Myocyte (in vitro differentiated cells): ENCODE measurements at regions not wholly inside any gene's neighbourhood (a gene's known extent, or its start where the extent isn't known, plus 50 kb on each side); places are given as distances from the start of the nearest gene placed in this dataset.

Experiments used
- DNase-seq: peaks from one replicate; pipeline ENCODE4 v3.0.0-alpha.2; 2012; ENCODE audit warnings: low read depth

DNA sequence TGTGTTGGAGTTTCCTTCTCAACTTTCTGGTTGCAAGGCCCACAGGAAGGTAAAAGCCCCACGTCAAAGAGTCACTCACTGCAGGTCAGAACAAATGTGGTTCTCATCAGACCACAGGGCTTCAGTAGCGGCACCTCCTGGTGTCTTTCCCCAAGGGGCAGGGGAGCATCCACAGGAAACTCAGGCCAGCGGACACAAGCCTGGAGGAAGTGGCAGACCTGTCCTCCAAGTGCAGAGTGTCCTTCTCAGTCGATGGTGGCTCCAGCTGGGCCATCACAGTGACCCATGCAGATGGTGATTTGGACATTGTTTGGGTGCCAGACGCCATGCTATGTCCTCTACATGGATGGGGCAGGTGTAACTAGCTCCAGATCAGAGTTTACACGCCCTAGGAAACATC, 84.9 kb downstream of the ACKR3 start:
- no peak for DNase-seq

DNA sequence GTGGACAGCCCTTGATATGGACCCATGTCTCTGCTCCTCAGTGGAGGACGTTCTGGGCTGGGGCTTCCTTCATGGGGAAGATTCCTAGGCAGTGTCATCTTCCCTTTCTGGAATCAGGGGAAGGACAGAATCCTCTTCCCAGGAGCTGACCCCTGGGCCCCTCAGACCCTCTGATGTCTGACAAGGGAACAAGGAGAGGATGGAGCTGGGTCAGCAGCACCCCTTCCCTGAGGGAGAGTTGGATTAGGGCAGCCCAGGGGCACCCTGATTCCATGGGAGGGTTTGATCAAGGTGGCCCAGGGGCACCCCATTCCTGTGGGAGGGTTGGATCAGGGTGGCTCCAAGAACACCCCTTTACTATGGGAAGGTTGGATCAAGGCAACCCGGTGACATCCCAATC, 86.5 kb downstream of the ACKR3 start:
- DNase-seq: no peak

DNA sequence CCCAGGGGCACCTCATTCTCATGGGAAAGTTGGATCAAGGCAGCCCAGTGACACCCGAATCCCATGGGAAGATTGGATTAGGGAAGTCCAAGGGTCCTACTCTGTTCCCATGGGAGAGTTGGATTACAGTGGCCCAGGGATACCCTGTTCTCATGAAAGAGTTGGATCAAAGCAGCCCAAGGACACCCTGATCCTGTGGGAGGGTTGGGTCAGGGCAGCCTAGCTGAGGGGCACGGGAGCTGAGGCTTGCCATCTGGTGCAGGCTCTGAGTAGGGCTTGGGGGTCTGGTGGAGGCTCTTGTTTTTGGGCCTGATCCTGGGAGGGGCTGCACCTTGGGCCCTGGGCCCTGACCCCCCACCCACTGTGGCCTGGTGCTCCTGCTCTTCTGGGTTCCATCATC, 87.1 kb downstream of the ACKR3 start:
- DNase-seq: no peak

DNA sequence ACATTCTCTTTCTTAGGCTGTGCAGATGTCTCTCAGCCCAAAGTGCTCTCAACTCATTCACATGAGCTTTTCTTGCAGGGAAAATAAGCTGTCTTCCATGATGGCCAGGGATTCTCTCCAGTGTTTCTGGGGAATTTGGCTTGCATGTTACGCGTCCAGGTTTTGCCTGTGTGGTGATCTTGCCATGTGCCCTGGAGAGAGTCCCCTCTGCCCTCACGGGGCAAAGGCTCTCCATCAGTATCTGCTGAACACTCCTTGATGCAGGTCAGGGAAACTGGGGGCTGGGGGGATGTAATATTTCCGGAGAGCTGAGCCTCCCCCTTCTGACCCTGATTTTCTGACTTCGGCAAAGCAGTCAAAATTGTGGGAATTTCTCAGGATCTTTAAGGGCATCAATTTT, 87.6 kb downstream of the ACKR3 start:
- no peak for DNase-seq

DNA sequence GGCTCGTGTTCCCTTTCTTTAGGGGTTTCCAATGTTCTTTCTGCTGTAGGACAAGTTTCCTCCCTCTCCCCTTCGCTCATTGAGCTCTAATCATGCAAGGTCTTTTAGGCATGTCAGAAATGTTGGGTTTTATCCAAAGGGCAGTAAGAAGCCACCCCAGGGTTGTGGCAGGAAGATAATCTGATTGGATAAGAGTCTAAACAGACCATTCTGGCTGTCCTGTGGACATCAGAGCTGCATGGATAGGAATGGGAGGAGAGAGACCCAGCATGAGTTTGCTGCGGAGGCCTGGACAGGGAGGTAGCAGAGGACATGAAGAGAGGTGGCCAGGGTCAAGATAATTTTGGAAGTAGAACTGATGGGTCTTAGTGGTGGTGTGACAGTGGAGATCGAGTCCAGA, 88.2 kb downstream of the ACKR3 start:
- DNase-seq: no peak

DNA sequence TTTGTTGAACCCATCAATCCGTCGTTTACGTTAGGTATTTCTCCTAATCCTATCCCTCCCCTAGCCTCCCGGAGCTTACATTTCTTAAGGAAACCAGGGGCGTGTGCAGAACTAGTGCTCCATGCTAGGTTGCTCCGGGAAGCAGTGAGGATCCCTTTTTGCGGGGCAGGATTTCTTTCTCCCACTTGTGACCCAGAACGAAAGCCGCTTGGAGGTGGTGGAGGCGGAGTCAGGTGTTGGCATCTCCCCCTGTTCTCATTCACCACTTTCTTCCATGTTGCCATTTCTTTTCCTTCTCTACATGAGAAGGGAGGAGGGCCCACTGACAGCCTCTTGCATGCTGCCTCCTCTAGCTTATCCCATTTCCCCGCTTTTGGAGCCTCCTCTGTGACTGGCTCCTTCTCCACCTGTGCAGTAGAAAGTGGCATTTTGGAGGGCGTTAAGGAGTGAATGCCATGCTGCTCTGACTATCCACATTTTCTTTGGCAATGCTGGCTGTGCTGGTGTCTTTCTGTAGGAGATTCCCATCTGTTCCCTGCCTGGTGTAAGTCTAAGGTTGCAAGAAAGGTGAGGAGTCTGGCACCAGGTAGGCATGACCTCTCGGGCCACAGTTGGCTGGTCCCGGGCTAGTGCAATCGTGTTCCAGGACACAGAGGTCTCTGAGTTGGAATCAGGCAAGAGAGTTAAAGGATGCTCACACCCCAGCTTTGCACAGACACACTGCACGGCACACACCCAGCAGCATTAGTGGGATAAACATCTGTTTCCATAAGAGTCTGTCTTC, 89.5 kb downstream of the ACKR3 start:
- DNase-seq: no peak

DNA sequence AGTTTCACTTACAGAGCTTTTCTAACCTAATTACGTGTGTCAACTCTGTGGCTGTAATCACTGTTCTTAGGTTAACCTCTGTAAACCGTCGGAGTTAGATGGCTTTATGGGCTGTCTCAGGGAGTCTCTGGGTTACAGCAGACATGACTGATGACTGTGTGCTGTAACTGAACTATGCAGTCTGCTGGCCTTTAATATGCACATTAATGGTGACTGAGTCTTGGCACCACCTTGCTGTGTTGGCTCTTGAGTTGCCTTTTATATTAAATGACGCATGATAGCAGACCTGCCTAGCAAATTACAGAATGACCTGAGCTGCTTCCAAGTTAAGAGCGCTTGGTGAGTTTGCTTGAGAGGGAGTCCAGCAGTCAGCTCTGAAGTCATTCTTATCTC, 90.1 kb downstream of the ACKR3 start:
- no peak for DNase-seq

DNA sequence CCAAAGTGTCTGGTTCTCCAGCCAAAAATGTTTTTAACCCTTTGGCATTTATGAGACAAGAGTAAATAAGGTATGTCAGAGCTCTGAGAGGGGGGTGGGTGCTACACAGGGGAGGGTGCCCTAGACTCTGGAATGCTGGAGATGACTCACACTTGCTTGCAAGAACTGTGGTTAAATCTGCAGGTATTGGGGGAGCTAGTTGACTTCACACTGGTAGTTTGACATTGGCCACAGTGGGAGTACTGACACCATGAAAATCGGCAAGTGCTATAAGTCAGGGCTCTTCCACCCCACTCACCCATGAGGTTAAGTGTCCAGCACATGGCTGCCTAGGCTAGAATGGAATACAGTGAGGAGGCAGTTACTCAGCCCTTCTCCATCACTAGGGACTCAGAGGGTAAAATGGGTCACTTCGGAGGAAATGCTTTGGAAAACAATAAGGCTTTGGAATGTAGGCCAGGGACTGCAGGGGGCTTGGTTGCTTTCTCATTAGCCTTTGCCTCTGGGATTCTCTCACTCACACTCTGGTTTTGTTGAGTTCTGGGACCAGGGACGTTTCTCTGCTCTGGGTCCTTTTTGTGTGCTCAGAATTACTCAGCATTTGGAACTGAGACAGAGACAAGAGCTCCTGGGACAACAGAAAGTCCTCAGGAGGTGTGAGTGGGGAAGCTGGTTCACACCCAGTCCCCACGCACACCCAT, 91.6 kb downstream of the ACKR3 start:
- DNase-seq: no peak

DNA sequence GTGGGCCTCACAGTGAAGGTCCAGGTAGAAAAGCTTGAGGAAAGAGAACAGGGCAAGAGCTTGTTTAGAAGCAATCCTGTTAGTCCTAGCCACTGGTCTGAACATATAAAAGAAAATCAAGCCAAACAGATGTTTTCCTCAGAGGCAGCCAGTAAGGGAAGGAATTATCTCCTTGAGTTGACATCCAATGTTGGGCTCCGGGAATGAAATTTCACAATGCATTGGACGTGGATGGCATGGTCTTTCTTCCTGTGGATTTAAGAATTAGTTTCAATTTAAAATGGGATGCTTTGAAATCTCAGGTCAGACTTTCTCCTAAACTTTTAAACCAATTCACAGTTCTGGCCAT, 92.1 kb downstream of the ACKR3 start:
- DNase-seq: no peak

DNA sequence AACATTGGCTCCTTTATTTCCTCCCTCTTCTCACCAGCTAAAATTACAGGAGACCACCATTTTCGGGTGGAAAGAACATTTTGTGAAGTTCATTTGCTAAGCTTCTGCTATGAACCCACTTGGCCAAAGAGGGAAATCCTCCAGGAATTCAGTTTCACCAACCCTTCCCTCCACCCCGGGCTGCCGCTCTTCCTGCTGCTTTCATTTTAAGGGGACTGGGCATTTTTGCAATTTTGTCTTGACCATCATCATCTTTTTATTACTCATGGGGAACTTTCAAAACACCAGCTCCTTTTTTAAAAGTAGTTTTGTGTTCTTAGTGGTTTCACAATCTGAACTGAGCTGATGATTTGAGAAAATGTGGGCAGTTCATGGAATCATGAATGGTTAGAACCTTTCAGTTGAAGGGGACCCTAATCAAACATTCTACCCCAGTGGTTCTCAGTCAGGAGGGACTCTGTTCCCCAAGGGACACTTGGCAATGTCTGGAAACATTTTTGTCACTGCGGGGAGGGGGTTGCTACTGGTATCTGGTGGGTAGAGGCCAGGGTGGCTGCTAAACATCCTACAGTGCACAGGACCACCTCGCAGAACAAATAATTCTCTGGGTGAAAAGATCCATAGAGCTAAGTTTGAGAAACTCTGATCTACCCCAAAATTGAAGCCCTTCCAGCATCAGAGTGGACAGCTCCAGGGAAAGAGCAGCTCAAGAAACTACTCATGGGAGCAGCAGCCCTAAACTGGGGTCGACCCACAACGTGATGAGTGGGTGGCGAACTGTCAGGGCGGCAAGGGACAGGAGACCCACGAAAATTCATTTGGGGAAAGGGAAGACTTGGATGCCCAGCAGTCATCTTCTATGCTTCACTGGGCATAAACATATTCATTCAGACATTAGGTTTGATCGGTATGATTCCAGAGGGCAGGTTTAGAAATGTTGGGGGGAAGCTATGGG, 92.9 kb downstream of the ACKR3 start:
- DNase-seq: no peak

DNA sequence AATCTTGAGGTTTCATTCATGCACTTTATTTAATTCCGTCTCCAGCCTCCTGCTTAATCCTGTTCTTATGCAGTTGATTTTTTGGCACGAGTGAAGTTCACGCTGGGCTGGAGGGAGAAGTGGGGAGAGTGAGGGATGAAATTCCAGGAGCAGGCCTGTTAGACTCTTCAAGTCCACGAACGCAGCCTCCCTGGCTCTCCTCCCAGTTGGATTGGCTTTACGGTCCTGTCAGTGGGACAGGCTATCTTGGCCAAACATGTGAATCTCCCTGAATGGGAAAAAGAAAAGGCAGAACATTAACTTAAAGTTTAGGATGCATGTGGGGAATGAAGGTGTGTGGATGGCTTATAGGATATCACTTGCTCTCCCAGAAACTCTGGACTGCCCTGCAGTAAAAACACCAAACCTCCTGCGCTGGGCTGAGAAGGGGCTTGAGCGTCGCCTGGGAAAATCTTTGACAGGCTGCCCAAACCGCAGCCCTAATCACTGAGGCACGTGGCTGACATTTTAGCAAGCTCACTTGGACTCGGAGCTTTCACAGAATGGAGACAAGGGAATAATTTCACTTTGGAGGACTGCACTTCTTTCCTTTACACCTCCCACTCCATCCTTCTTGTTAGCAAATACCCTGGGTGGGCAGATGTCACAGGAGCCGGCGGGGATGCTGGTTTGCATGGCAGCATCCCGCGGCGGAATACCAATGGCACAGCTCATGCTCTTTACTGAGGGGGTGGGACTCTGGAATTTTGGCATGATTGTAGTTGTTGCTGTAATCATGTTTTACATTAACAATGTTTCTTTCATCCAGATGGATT, 93.9 kb downstream of the ACKR3 start:
- DNase-seq: peak; percentile 39

DNA sequence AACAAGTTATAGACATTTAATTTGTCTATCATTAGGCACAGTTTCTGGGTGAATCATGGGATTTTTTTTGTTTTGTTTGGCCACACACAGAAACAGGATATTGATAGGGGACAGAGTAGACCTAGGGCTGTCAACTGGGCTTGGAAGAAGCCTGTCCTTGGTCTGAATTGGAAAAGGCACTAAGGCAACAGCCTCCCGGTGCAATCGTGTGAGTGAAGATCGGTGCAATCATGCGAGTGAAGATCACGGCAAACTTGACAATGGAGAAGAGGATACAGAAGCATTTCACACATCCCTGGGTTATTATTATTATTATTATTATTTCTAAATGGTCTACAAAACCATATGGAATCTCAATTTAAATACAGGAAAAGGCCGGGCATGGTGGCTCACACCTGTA, 94.5 kb downstream of the ACKR3 start:
- no peak for DNase-seq

DNA sequence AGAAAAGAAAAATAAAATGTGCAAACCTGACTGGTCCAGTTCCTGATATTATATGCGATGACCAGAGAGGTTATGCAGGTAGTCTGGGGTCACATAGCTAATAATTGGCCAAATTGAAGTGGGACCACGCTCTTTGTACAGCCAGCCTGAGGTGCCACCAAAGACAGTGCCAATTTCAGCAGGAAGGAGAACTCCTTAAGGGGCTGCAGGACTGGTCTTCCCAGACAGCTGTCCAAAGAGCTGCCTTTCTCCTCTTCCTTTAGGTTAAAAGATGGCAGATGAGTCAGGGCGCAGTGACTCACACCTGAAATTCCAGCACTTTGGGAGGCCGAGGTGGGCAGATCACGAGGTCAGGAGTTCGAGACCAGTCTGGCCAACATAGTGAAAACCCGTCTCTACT, 95.5 kb downstream of the ACKR3 start:
- DNase-seq: no peak

DNA sequence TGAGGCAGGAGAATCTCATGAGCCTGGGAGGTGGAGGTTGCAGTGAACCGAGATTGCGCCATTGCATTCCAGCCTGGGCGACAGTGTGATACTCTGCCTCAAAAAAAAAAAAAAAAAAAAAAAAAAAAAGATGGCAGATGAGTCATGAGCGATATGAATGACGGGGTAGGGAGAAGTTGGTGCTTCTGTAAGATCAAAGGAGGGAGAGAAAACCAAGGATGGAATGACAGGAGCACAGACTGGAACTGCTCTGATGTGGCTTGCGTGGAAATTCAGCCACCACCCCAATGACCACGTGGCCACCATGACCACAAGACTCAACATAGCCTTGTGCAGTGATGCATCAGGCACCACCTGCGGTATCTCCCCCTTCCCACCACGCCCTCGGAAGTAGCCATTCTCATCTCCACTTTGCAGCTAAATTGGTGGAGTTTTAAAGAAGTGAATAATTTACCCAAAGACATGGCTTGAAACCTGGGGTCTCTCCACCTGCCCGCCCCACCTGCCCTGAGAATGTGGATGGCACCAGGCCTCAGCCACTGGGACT, 96.0 kb downstream of the ACKR3 start:
- DNase-seq: no peak

DNA sequence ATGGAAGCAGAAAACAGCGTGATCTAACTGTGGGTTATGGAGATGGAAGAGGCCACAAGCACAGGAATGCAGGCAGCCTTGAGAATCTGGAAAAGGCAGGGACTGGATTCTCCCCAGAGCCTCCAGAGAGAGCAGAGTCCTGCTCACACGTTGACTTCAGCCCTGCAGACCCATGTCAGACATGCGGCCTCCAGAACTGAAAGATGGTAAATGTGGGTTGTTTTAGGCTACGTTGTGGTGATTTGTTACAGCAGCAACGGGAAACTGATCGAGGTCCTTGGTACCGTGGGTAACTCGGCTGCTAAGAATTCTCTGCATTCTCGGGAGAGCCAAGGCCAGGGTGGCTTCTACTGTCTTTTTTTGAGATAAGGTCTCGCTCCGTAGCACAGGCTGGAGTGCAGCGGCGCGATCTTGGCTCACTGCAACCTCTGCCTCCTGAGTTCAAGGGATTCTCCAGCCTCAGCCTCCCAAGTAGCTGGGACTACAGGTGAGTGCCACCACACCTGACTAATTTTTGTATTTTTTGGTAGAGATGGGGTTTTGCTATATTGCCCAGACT, 97.1 kb downstream of the ACKR3 start:
- no peak for DNase-seq

DNA sequence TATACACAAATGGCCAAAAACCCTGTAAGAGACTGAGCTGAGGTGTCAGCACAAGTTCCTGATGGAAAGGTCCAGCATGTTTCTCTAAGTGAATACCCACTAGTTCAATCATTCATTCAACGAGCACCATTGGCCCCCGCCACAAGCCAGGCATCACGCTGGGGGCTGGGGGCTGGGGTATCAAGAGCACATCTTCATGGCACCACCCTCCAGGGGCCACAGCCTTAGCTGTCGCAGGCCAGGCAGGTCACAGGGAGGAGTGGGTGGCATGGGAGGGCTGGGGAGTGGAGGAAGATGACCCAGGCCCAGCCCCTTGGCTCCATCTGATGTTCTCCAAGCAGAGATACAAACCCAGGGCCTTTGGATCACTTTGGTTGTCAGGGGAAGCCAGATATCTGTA, 97.9 kb downstream of the ACKR3 start:
- no peak for DNase-seq

DNA sequence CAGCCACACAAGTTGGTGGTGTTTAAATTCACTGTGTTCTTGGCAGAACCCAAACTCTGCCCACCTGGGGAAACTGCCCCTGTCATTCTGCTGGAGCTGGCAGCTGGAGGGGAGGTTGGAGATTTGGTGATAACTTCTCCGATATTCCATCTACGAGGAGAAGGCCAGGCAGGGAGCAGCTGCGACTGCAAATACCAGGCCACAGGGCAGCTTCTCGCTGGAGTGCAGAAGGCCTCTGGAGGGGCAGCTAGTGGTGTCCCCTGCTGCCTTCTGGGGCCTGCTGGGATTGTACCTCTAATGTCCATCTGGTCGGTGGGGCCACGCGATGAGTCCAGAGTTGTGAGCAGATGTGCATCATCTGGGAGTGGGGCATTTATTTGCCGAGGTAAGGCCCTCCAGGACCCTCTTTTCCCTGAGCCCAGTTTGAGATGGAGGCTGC, 98.9 kb downstream of the ACKR3 start:
- DNase-seq: no peak

DNA sequence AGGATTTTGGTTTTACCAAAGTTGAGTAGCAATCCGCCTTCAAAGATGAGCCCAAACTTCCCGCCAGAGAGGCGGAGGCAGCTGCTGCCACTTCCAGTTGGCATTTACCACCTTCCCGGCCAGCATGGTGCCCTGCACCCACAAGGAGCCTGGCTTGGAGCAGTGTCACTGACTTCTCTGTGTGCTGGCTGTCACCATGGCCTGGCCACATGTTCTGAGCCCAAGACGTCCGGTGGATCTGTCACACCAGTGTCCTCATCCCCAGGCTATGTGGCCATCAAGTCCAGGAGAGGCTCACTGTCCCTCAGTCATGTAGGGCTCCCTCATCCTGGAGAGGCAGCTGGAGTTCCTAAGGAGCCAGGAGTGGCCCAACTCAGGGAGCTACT, 100.6 kb downstream of the ACKR3 start:
- no peak for DNase-seq

DNA sequence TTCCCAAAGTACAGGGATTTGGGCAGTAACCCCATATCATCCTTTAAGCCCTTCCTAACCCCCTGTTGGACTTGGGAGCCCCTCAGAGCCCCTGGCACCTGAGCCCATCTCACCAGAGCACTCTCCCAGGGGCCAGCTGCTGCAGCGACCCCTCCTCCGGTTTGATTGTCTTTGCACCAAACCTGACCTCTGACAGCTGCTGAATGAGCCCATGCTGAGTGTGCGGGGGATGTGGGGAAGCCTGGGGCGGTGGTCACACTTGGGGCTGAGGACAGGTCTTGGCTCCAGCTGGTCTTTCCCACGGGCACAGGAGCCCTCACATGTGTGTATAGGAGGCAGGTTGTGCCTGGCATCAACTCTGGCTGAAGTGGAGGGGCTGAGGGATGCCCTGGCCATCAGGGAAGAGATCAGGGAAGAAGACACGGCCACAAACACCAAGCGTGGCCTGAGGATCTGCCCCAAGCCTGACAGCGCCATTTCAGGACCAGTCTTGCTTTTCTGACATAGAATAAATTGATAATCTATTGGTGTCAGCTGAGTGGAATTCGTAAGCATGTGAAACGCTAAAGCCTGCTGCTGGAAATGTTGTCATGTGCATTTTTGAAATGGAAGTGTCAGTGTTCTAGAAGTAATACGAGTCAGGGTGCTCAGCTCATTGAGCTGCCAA, 102.4 kb downstream of the ACKR3 start:
- DNase-seq: no peak

DNA sequence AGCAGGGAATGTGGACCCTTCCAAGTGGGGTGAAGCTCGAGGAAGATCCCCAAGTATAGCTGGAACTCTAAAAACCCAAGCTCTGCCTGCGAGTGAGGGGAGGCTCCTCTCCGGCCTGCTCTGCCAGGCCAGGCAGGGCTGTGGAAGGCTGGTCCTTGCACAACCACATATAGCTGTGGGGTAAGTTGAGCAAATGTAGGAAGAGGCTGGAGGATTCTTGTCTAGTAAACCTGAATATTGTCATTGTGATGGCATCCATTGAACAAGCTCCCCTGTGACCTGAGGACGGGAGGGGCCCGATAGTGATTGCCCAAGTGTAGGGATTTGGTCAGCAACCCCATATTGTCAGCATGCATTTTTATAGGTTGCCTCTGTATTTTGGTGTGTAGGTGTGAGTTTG, 103.0 kb downstream of the ACKR3 start:
- DNase-seq: no peak
